WTC11 (cell line): ENCODE measurements at regions not wholly inside any gene's neighbourhood (a gene's known extent, or its start where the extent isn't known, plus 50 kb on each side); places are given as distances from the start of the nearest gene placed in this dataset.

Experiments used
- ATAC-seq: fragments of 200-7000 bp; cut with Tn5 transposase; 2 replicates; pipeline ENCODE4 v1.10.0; 2021; ENCODE audit warnings: mild to moderate bottlenecking, moderate library complexity
- CTCF ChIA-PET: fragments of 300-600 bp; sonication (Branson Sonifier 250); formaldehyde crosslinking; loops from one replicate; lab custom pipeline; 2021; ENCODE audit warnings: antibody characterized with exemption; lab: Charles Lee
- POLR2A ChIA-PET: fragments of 350-600 bp; sonication (Branson Sonifier 250); formaldehyde crosslinking; loops from one replicate; lab custom pipeline; 2021; ENCODE audit warnings: antibody characterized with exemption; lab: Charles Lee
- DNase-seq: peaks from one replicate; pipeline ENCODE4 v3.0.0; 2021; ENCODE audit warnings: low spot score
- H3K27ac Mint-ChIP-seq: 2 replicates; pipeline ENCODE4 v1.8.0; 2021; ENCODE audit warnings: mixed read lengths
- H3K27me3 Mint-ChIP-seq: 2 replicates; pipeline ENCODE4 v1.8.0; 2021; ENCODE audit warnings: low read depth, mild to moderate bottlenecking, moderate library complexity, mixed read lengths
- H3K36me3 Mint-ChIP-seq: 2 replicates; pipeline ENCODE4 v1.8.0; 2021; ENCODE audit warnings: mixed read lengths
- H3K4me1 Mint-ChIP-seq: 2 replicates; pipeline ENCODE4 v1.8.0; 2022; ENCODE audit warnings: mixed read lengths
- H3K4me3 Mint-ChIP-seq: 2 replicates; pipeline ENCODE4 v1.8.0; 2021; ENCODE audit warnings: mild to moderate bottlenecking, moderate library complexity, mixed read lengths
- H3K9me3 Mint-ChIP-seq: 2 replicates; pipeline ENCODE4 v1.8.0; 2021; ENCODE audit warnings: mixed read lengths
- ARID4B ChIP-seq: sonication (generic); formaldehyde crosslinking; IDR thresholded peaks from 2 replicates; pipeline ENCODE4 v1.8.0; 2023; ENCODE audit warnings: missing genetic modification reagents, mild to moderate bottlenecking, borderline replicate concordance
- ATF6 ChIP-seq: sonication (generic); formaldehyde crosslinking; IDR thresholded peaks from 2 replicates; pipeline ENCODE4 v1.8.1; 2023; ENCODE audit warnings: mild to moderate bottlenecking, missing genetic modification reagents
- CBFB ChIP-seq: sonication (generic); formaldehyde crosslinking; IDR thresholded peaks from 2 replicates; pipeline ENCODE4 v1.8.1; 2022; ENCODE audit warnings: mild to moderate bottlenecking, low read depth, missing genetic modification reagents
- E2F4 ChIP-seq: sonication (generic); formaldehyde crosslinking; IDR thresholded peaks from 2 replicates; pipeline ENCODE4 v1.8.1; 2022; ENCODE audit warnings: low read depth, mild to moderate bottlenecking, moderate library complexity, missing genetic modification reagents, borderline replicate concordance
- EMX1 ChIP-seq: fragments of 250-450 bp; sonication (Bioruptor Pico); IDR thresholded peaks from 2 replicates; pipeline ENCODE4 v1.8.0; 2021; ENCODE audit warnings: mild to moderate bottlenecking
- ESRRA ChIP-seq: sonication (generic); formaldehyde crosslinking; IDR thresholded peaks from 2 replicates; pipeline ENCODE4 v1.8.1; 2022; ENCODE audit warnings: mild to moderate bottlenecking, missing genetic modification reagents, borderline replicate concordance
- ETV6 ChIP-seq: sonication (generic); formaldehyde crosslinking; IDR thresholded peaks from 2 replicates; pipeline ENCODE4 v1.8.1; 2022; ENCODE audit warnings: mild to moderate bottlenecking, missing genetic modification reagents
- GABPB1 ChIP-seq: sonication (generic); formaldehyde crosslinking; IDR thresholded peaks from 2 replicates; pipeline ENCODE4 v1.8.1; 2023; ENCODE audit warnings: mild to moderate bottlenecking, missing genetic modification reagents
- GTF2I ChIP-seq: fragments of 250-450 bp; sonication (Bioruptor Pico); conservative IDR thresholded peaks from 2 replicates; pipeline ENCODE4 v1.4.0; 2021; ENCODE audit warnings: mild to moderate bottlenecking
- HMGXB4 ChIP-seq: sonication (generic); formaldehyde crosslinking; IDR thresholded peaks from 2 replicates; pipeline ENCODE4 v1.8.1; 2023; ENCODE audit warnings: mild to moderate bottlenecking, moderate library complexity, missing genetic modification reagents
- IRF2 ChIP-seq: sonication (generic); formaldehyde crosslinking; IDR thresholded peaks from 2 replicates; pipeline ENCODE4 v1.8.0; 2022; ENCODE audit warnings: low read depth, missing genetic modification reagents, borderline replicate concordance
- MXD4 ChIP-seq: fragments of 250-450 bp; sonication (Bioruptor Pico); IDR thresholded peaks from 2 replicates; pipeline ENCODE4 v1.8.0; 2021; ENCODE audit warnings: mild to moderate bottlenecking, moderate library complexity, borderline replicate concordance
- NFE2L1 ChIP-seq: sonication (generic); formaldehyde crosslinking; IDR thresholded peaks from 2 replicates; pipeline ENCODE4 v1.8.1; 2023; ENCODE audit warnings: missing genetic modification reagents
- ZMAT4 ChIP-seq: fragments of 250-450 bp; sonication (Bioruptor Pico); IDR thresholded peaks from 2 replicates; pipeline ENCODE4 v1.9.0; 2021; ENCODE audit warnings: mild to moderate bottlenecking
- ZNF219 ChIP-seq: sonication (generic); formaldehyde crosslinking; IDR thresholded peaks from 2 replicates; pipeline ENCODE4 v1.8.0; 2023; ENCODE audit warnings: missing genetic modification reagents, mild to moderate bottlenecking, borderline replicate concordance
- ZNF671 ChIP-seq: fragments of 250-450 bp; sonication (Bioruptor Pico); IDR thresholded peaks from 2 replicates; pipeline ENCODE4 v1.8.0; 2021; ENCODE audit warnings: mild to moderate bottlenecking

- H3K27me3 Mint-ChIP-seq = no peaks in the 10 kb centered on the region
These were observed 78.9 kb upstream of the RXFP1 start for GRCh38 chr4:158442736-158443135.

GRCh38 chr4:158443731-158444130 lies 78.0 kb upstream of the RXFP1 start:
- no peak for ATAC-seq
- Mint-ChIP-seq H3K27ac (no peak overlapping the region), H3K9me3 (peaks cover 5% of the 10 kb centered on the region), H3K4me3 (no peak overlapping the region), H3K4me1 (no peaks in the 10 kb centered on the region), H3K27me3 (no peaks in the 10 kb centered on the region), H3K36me3 (no peaks in the 10 kb centered on the region)
- ChIA-PET POLR2A (no interaction called here), CTCF (no interaction called here)
- no peak for TF ChIP-seq HMGXB4 (CRISPR knock-in tag)
- no peak for TF ChIP-seq IRF2
- TF ChIP-seq ZMAT4 (CRISPR knock-in tag) = no peak
- DNase-seq = no peak

More at GRCh38 chr4:158442736-158443135, 78.9 kb upstream of the RXFP1 start:
- Mint-ChIP-seq H3K36me3 (no peaks in the 10 kb centered on the region), H3K9me3 (peaks cover 5% of the 10 kb centered on the region)
- no peak for DNase-seq
- TF ChIP-seq MXD4 (no peak), GABPB1 (no peak), EMX1 (CRISPR knock-in tag) (no peak), NFE2L1 (CRISPR knock-in tag) (no peak)
- TF ChIP-seq, all 79 proteins: peak for 0
- no peak overlapping the region for H3K27ac Mint-ChIP-seq
- H3K4me1 Mint-ChIP-seq = no peaks in the 10 kb centered on the region
- no peak for ATAC-seq
- ChIA-PET POLR2A (interaction anchor here (0.5 kb wide), 1 partner anchor 152 kb away, joined by 5 read pairs; no protein-coding TSS in a partner anchor), CTCF (no interaction called here)
- H3K4me3 Mint-ChIP-seq = no peak overlapping the region

GRCh38 chr4:158444621-158445020 lies 77.1 kb upstream of the RXFP1 start:
- ChIA-PET POLR2A (no interaction called here), CTCF (interaction anchor here (0.5 kb wide), 1 partner anchor 84 kb away, joined by 3 read pairs; no protein-coding TSS in a partner anchor)
- H3K4me1 Mint-ChIP-seq = no peaks in the 10 kb centered on the region
- no peak overlapping the region for H3K4me3 Mint-ChIP-seq
- no peak overlapping the region for H3K27ac Mint-ChIP-seq
- DNase-seq (no peak), ATAC-seq (no peak)
- TF ChIP-seq ZNF219 (CRISPR knock-in tag) (no peak), ETV6 (CRISPR knock-in tag) (no peak), ESRRA (CRISPR knock-in tag) (no peak), GTF2I (CRISPR knock-in tag) (no peak), CBFB (CRISPR knock-in tag) (no peak), E2F4 (CRISPR knock-in tag) (no peak)
- H3K9me3 Mint-ChIP-seq = peaks cover 5% of the 10 kb centered on the region
- H3K36me3 Mint-ChIP-seq = no peaks in the 10 kb centered on the region
- H3K27me3 Mint-ChIP-seq = no peaks in the 10 kb centered on the region

GRCh38 chr4:158446106-158446505 lies 75.6 kb upstream of the RXFP1 start:
- DNase-seq = no peak
- H3K36me3 Mint-ChIP-seq = no peaks in the 10 kb centered on the region
- H3K27me3 Mint-ChIP-seq = no peaks in the 10 kb centered on the region
- ChIA-PET CTCF (no interaction called here), POLR2A (no interaction called here)
- no peak for ATAC-seq
- peaks cover under 1% of the 10 kb centered on the region; the same call in 1 of the 2 replicates for H3K9me3 Mint-ChIP-seq
- H3K27ac Mint-ChIP-seq = no peak overlapping the region
- no peak overlapping the region for H3K4me3 Mint-ChIP-seq
- H3K4me1 Mint-ChIP-seq = no peaks in the 10 kb centered on the region
- TF ChIP-seq ARID4B (CRISPR knock-in tag) (no peak), ATF6 (CRISPR knock-in tag) (no peak), ZNF671 (no peak)
